Mesendoderm (in vitro differentiated cells): ENCODE measurements at regions not wholly inside any gene's neighbourhood (a gene's known extent, or its start where the extent isn't known, plus 50 kb on each side); places are given as distances from the start of the nearest gene placed in this dataset.
"Not testable (repeated sequence)": the region's sequence is repeated elsewhere in the genome, so short reads cannot be mapped to it uniquely, and the experiment has no call there.

Experiments used
- DNase-seq: peaks from one replicate; pipeline ENCODE4 v3.0.0; 2013
- H2AK5ac ChIP-seq: 2 replicates; pipeline ENCODE4 v1.6.1; 2013; ENCODE audit warnings: low read length, inconsistent platforms
- H2BK120ac ChIP-seq: 2 replicates; pipeline ENCODE4 v1.6.1; 2013; ENCODE audit warnings: low read depth, mild to moderate bottlenecking, low read length, moderate library complexity, mixed read lengths
- H2BK15ac ChIP-seq: replicated peaks from 2 replicates; pipeline ENCODE4 v1.6.1; 2013; ENCODE audit warnings: low read depth, mild to moderate bottlenecking, moderate library complexity
- H2BK5ac ChIP-seq: 2 replicates; pipeline ENCODE4 v1.6.1; 2013; ENCODE audit warnings: low read length, inconsistent platforms
- H3K18ac ChIP-seq: 2 replicates; pipeline ENCODE4 v1.6.1; 2013; ENCODE audit warnings: mild to moderate bottlenecking, low read length, mixed read lengths
- H3K23ac ChIP-seq: one replicate; pipeline ENCODE4 v1.6.1; 2013; ENCODE audit warnings: low read length
- H3K27ac ChIP-seq: 2 replicates; pipeline ENCODE4 v1.5.1; 2013; ENCODE audit warnings: low read depth, mild to moderate bottlenecking, inconsistent platforms, low read length, moderate library complexity
- H3K27me3 ChIP-seq: 2 replicates; pipeline ENCODE4 v1.6.1; 2013; ENCODE audit warnings: low read length, control low read depth, mild to moderate bottlenecking, inconsistent platforms; ENCODE audit not compliant: insufficient read depth, poor library complexity
- H3K36me3 ChIP-seq: 2 replicates; pipeline ENCODE4 v1.6.1; 2013; ENCODE audit warnings: low read length, inconsistent platforms; ENCODE audit not compliant: control insufficient read depth, insufficient read depth
- H3K4ac ChIP-seq: one replicate; pipeline ENCODE4 v1.6.1; 2013; ENCODE audit warnings: low read depth, mild to moderate bottlenecking, low read length, moderate library complexity
- H3K4me1 ChIP-seq: 2 replicates; pipeline ENCODE4 v1.6.1; 2013; ENCODE audit warnings: low read depth, low read length, inconsistent platforms; ENCODE audit not compliant: control insufficient read depth
- H3K4me2 ChIP-seq: 2 replicates; pipeline ENCODE4 v1.6.1; 2013; ENCODE audit warnings: low read length
- H3K4me3 ChIP-seq: 2 replicates; pipeline ENCODE4 v1.5.1; 2013; ENCODE audit warnings: mild to moderate bottlenecking, low read length
- H3K56ac ChIP-seq: one replicate; pipeline ENCODE4 v1.6.1; 2013; ENCODE audit warnings: low read length
- H3K79me1 ChIP-seq: 2 replicates; pipeline ENCODE4 v1.6.1; 2013; ENCODE audit warnings: low read length, inconsistent platforms
- H3K79me2 ChIP-seq: 2 replicates; pipeline ENCODE4 v1.6.1; 2013; ENCODE audit warnings: mild to moderate bottlenecking, low read length; ENCODE audit not compliant: control insufficient read depth, insufficient read depth
- H3K9ac ChIP-seq: 2 replicates; pipeline ENCODE4 v1.6.1; 2013; ENCODE audit warnings: low read length, inconsistent platforms
- H4K5ac ChIP-seq: one replicate; pipeline ENCODE4 v1.6.1; 2013; ENCODE audit warnings: low read length
- H4K8ac ChIP-seq: one replicate; pipeline ENCODE4 v1.6.1; 2013; ENCODE audit warnings: low read depth, mild to moderate bottlenecking, control low read depth, low read length, moderate library complexity
- WGBS: extraction: QIAGEN DNeasy Blood & Tissue Kit; methylation state at CpG from one replicate; pipeline ENCODE4 v1.1.7; 2013; ENCODE audit warnings: low lambda C conversion rate, missing lambda C conversion rate; ENCODE audit not compliant: insufficient coverage; ENCODE audit errors: extremely low coverage; 5-methylcytosine and 5-hydroxymethylcytosine counted together

DNA sequence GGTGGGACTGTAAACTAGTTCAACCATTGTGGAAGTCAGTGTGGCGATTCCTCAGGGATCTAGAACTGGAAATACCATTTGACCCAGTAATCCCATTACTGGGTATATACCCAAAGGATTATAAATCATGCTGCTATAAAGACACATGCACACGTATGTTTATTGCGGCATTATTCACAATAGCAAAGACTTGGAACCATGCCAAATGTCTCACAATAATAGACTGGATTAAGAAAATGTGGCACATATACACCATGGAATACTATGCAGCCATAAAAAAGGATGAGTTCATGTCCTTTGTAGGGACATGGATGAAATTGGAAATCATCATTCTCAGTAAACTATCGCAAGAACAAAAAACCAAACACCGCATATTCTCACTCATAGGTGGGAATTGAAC, 268.3 kb upstream of the MMADHC start:
- not testable (repeated sequence) for H3K4me3 ChIP-seq, H2AK5ac ChIP-seq, H3K4ac ChIP-seq, H3K27ac ChIP-seq, H3K4me2 ChIP-seq, H3K18ac ChIP-seq, H3K9ac ChIP-seq, H3K4me1 ChIP-seq, H2BK15ac ChIP-seq, H4K8ac ChIP-seq, H3K27me3 ChIP-seq, H3K79me1 ChIP-seq, H3K36me3 ChIP-seq, H3K23ac ChIP-seq, H2BK120ac ChIP-seq, H3K79me2 ChIP-seq, H3K56ac ChIP-seq, DNase-seq, H4K5ac ChIP-seq, H2BK5ac ChIP-seq
- WGBS = no CpG with 5 or more reads among the region's 5 CpGs

DNA sequence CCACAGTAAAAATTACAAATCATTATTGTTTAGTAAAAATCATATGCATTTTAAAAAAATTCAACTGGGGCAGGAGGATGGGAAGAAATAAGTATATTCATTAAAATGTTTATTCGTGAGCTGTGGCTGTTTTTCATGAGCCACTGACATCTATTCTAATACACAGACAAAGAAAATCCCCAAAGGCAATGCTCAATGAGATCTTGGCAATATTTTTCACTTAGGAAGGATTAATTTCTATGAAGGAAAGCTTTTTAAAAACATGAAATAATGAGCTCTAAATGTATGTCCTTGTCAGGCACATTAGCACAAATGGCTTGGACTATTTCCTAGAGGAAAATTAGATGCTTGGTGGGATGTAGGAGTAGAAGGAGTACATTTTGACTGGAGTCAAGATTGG, 262.0 kb upstream of the MMADHC start:
- H2BK5ac ChIP-seq = no peak overlapping the region
- no peak overlapping the region for H3K56ac ChIP-seq
- no peak for DNase-seq
- H3K79me1 ChIP-seq = no peaks in the 10 kb centered on the region
- no peak overlapping the region for H4K5ac ChIP-seq
- H2BK120ac ChIP-seq = no peak overlapping the region
- no peak overlapping the region for H4K8ac ChIP-seq
- no peak overlapping the region for H2BK15ac ChIP-seq
- no peaks in the 10 kb centered on the region for H3K27me3 ChIP-seq
- H3K4me1 ChIP-seq = no peaks in the 10 kb centered on the region
- H2AK5ac ChIP-seq = no peak overlapping the region
- WGBS = no CpG with 5 or more reads among the region's 1 CpG
- H3K18ac ChIP-seq = no peak overlapping the region
- no peak overlapping the region for H3K27ac ChIP-seq
- H3K79me2 ChIP-seq = no peaks in the 10 kb centered on the region
- H3K4ac ChIP-seq = no peak overlapping the region
- H3K4me2 ChIP-seq = no peak overlapping the region
- no peak overlapping the region for H3K23ac ChIP-seq
- H3K36me3 ChIP-seq = no peaks in the 10 kb centered on the region
- H3K9ac ChIP-seq = no peak overlapping the region
- H3K4me3 ChIP-seq = no peak overlapping the region

DNA sequence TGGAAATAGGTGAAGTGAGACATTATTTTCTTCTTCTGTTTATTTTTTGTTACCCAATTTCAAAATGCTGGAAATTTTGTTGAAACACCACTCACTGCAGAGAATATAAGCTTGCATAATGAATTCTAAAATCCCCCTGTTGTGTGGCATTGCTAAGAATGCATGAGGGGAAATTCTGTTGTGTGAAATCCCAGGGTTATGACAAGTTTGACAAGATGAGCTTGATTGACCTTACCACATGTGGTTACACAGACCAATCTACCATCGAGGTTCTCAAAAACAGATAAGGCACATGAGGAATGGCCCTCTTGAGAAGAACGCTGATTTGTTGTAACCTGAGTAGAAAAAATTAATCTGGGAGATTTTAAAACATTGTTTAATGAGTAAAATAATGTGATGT, 261.6 kb upstream of the MMADHC start:
- H3K79me2 ChIP-seq = no peaks in the 10 kb centered on the region
- no peak overlapping the region for H4K8ac ChIP-seq
- H2BK5ac ChIP-seq = no peak overlapping the region
- no peak overlapping the region for H3K4me2 ChIP-seq
- no peak overlapping the region for H3K56ac ChIP-seq
- no peaks in the 10 kb centered on the region for H3K4me1 ChIP-seq
- no peak overlapping the region for H2BK15ac ChIP-seq
- no peak overlapping the region for H3K4me3 ChIP-seq
- no peak overlapping the region for H3K27ac ChIP-seq
- no peak overlapping the region for H2AK5ac ChIP-seq
- H3K36me3 ChIP-seq = no peaks in the 10 kb centered on the region
- H3K79me1 ChIP-seq = no peaks in the 10 kb centered on the region
- DNase-seq = no peak
- no peak overlapping the region for H3K18ac ChIP-seq
- H3K4ac ChIP-seq = no peak overlapping the region
- no peak overlapping the region for H3K9ac ChIP-seq
- H2BK120ac ChIP-seq = no peak overlapping the region
- H3K27me3 ChIP-seq = no peaks in the 10 kb centered on the region
- no peak overlapping the region for H3K23ac ChIP-seq
- 100% methylated on average over 1 of the region's 2 CpGs for WGBS
- H4K5ac ChIP-seq = no peak overlapping the region

DNA sequence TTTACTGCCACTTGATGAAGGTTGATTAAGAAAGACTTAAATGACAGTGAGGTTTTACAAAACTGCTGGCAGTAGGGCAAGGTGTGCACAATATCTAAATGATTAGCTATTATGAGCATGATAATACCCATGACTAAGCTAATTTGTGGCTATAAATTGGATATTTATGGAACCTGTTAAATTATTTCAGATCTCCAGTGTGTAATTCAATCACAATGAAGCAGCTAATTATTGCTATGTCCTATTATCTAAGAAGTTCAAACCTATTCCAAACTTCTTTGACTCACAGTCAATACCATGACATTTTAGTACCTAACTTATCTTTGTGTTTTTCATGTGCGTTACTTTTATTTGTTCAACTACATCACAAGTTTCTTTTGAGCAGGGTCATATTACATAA, 253.8 kb upstream of the MMADHC start:
- Histone ChIP-seq H2BK15ac (no peak overlapping the region), H3K4ac (no peak overlapping the region), H3K27me3 (no peaks in the 10 kb centered on the region), H4K8ac (no peak overlapping the region), H3K79me2 (no peaks in the 10 kb centered on the region), H3K23ac (no peak overlapping the region), H2BK5ac (no peak overlapping the region), H3K18ac (no peak overlapping the region), H3K56ac (no peak overlapping the region), H3K36me3 (no peaks in the 10 kb centered on the region), H3K27ac (no peak overlapping the region), H3K4me2 (no peak overlapping the region), H2BK120ac (no peak overlapping the region), H4K5ac (no peak overlapping the region), H2AK5ac (no peak overlapping the region), H3K9ac (no peak overlapping the region), H3K79me1 (no peaks in the 10 kb centered on the region), H3K4me3 (no peak overlapping the region), H3K4me1 (no peaks in the 10 kb centered on the region)
- WGBS = no CpG with 5 or more reads among the region's 1 CpG
- no peak for DNase-seq

GRCh38 chr2:149832324-149832723, 244.7 kb upstream of the MMADHC start:
- Histone ChIP-seq H3K36me3 (no peaks in the 10 kb centered on the region), H3K56ac (no peak overlapping the region), H3K4me2 (no peak overlapping the region), H3K27ac (no peak overlapping the region), H4K5ac (no peak overlapping the region), H3K27me3 (no peaks in the 10 kb centered on the region), H4K8ac (no peak overlapping the region), H3K9ac (no peak overlapping the region), H3K4ac (no peak overlapping the region), H2AK5ac (no peak overlapping the region), H3K4me3 (no peak overlapping the region), H3K23ac (no peak overlapping the region), H3K79me2 (no peaks in the 10 kb centered on the region), H3K79me1 (no peaks in the 10 kb centered on the region), H2BK15ac (no peak overlapping the region), H2BK5ac (no peak overlapping the region), H2BK120ac (no peak overlapping the region), H3K4me1 (no peaks in the 10 kb centered on the region), H3K18ac (no peak overlapping the region)
- DNase-seq = no peak
- no CpG with 5 or more reads among the region's 2 CpGs for WGBS

GRCh38 chr2:149828520-149829210, 241.1 kb upstream of the MMADHC start:
- no peak overlapping the region for H3K4ac ChIP-seq
- H2BK5ac ChIP-seq = no peak overlapping the region
- WGBS = no CpG with 5 or more reads among the region's 2 CpGs

More at GRCh38 chr2:149828520-149829210, 241.1 kb upstream of the MMADHC start:
- Histone ChIP-seq H2BK120ac (no peak overlapping the region), H3K56ac (no peak overlapping the region), H3K4me2 (no peak overlapping the region), H4K8ac (no peak overlapping the region), H3K9ac (no peak overlapping the region), H3K79me1 (no peaks in the 10 kb centered on the region), H3K23ac (no peak overlapping the region), H3K36me3 (no peaks in the 10 kb centered on the region), H3K27me3 (no peaks in the 10 kb centered on the region), H3K4me1 (no peaks in the 10 kb centered on the region), H4K5ac (no peak overlapping the region), H3K79me2 (no peaks in the 10 kb centered on the region), H3K18ac (no peak overlapping the region), H2AK5ac (no peak overlapping the region), H3K27ac (no peak overlapping the region), H2BK15ac (no peak overlapping the region), H3K4me3 (no peak overlapping the region)
- no peak for DNase-seq
